K562 (cell line): ENCODE measurements at regions not wholly inside any gene's neighbourhood (a gene's known extent, or its start where the extent isn't known, plus 50 kb on each side); places are given as distances from the start of the nearest gene placed in this dataset.

Source experiments
- ATAC-seq: fragments of 200-7000 bp; cut with Tn5 transposase; 3 replicates; pipeline ENCODE4 v1.9.1; 2020; ENCODE audit warnings: moderate library complexity
- BruUV-seq: library from RNA; stranded (reverse); fragments of 400-500 nt; replicated peaks from 2 replicates; lab custom pipeline; 2021; lab: Mats Ljungman, UMichigan
- CTCF ChIA-PET: fragments of 300-600 bp; formaldehyde crosslinking; extraction: SDS; loops from one replicate; lab custom pipeline; 2021; ENCODE audit warnings: low intra/inter-chr PET ratio; lab: Yijun Ruan, JAX
- POLR2A ChIA-PET: fragments of 300-600, 350-650 bp; sonication (Branson Sonifier 250); formaldehyde crosslinking; extraction: SDS; loops from one replicate; lab custom pipeline; 2021; ENCODE audit warnings: antibody characterized with exemption, inconsistent platforms; lab: Yijun Ruan, JAX
- DNase-seq, 4 experiments: peaks; one replicate each; pipeline versions ENCODE4 v3.0.0 to v3.0.0-alpha.2; 2011 to 2018; ENCODE audit warnings: low spot score in 3 of 4, mixed read lengths in 3 of 4; ENCODE audit errors: extremely low read depth in 1 of 4
- FAIRE-seq: peaks from 2 replicates; lab custom pipeline; 2011; peaks lifted over from hg19 to GRCh38; lab: Jason Lieb, UNC
- H2AFZ ChIP-seq: 2 replicates; pipeline ENCODE4 v1.6.0; 2011; ENCODE audit warnings: low read depth, low read length, control low read depth, inconsistent platforms
- H3K27ac ChIP-seq: fragments of 200-600 bp; 3 replicates; pipeline ENCODE4 v1.8.0; 2011; ENCODE audit warnings: low read depth, mild to moderate bottlenecking, control low read depth, inconsistent platforms, low read length, moderate library complexity, mixed read lengths; ENCODE audit errors: extremely low read depth
- H3K27me3 ChIP-seq, 2 experiments: fragments of 300-600 bp in 1 of 2; 2 replicates in 1 of 2; 3 replicates in 1 of 2; pipeline versions ENCODE4 v1.6.0 to v1.8.0; 2011; ENCODE audit warnings: inconsistent platforms in 2 of 2, low read length in 2 of 2, mild to moderate bottlenecking in 1 of 2, mixed read lengths in 1 of 2, moderate library complexity in 1 of 2; ENCODE audit not compliant: control insufficient read depth in 2 of 2, insufficient read depth in 2 of 2
- H3K36me3 ChIP-seq: fragments of 300-600 bp; 3 replicates; pipeline ENCODE4 v1.8.0; 2011; ENCODE audit warnings: mild to moderate bottlenecking, low read length, inconsistent platforms; ENCODE audit not compliant: control insufficient read depth, insufficient read depth
- H3K4me1 ChIP-seq, 2 experiments: fragments of 200-600 bp in 1 of 2; replicated peaks in 1 of 2; 2 replicates in 1 of 2; 3 replicates in 1 of 2; pipeline versions ENCODE4 v1.5.1 to v1.8.0; 2011; ENCODE audit warnings: inconsistent platforms in 2 of 2, low read length in 2 of 2, mild to moderate bottlenecking in 1 of 2, mixed read lengths in 1 of 2, moderate library complexity in 1 of 2; ENCODE audit not compliant: control insufficient read depth in 2 of 2, insufficient read depth in 2 of 2
- H3K4me2 ChIP-seq: 2 replicates; pipeline ENCODE4 v1.6.1; 2011; ENCODE audit warnings: low read length, control low read depth, inconsistent platforms, mixed read lengths; ENCODE audit not compliant: insufficient read depth
- H3K4me3 ChIP-seq: fragments of 200-600 bp; sonication (generic), shearing (Covaris generic); 2 replicates; pipeline ENCODE4 v1.5.1; 2016; ENCODE audit warnings: control low read depth, inconsistent platforms
- H3K79me2 ChIP-seq: fragments of 200-600 bp; 3 replicates; pipeline ENCODE4 v1.8.0; 2011; ENCODE audit warnings: low read length, inconsistent platforms; ENCODE audit not compliant: control insufficient read depth, insufficient read depth
- H3K9ac ChIP-seq, 2 experiments: 2 replicates each; pipeline versions ENCODE4 v1.6.0 to v1.6.1; 2011; ENCODE audit warnings: low read depth in 2 of 2, low read length in 2 of 2, control low read depth in 1 of 2, inconsistent platforms in 1 of 2, mild to moderate bottlenecking in 1 of 2, mixed read lengths in 1 of 2; ENCODE audit not compliant: insufficient read depth in 1 of 2
- H3K9me1 ChIP-seq: one replicate; pipeline ENCODE4 v1.6.0; 2011; ENCODE audit warnings: inconsistent platforms, mild to moderate bottlenecking, low read length, moderate library complexity; ENCODE audit not compliant: control insufficient read depth, insufficient read depth
- H3K9me3 ChIP-seq: replicated peaks from 2 replicates; pipeline ENCODE4 v1.5.1; 2011; ENCODE audit warnings: low read depth, low read length, inconsistent platforms; ENCODE audit not compliant: control insufficient read depth, insufficient read depth
- H4K20me1 ChIP-seq: replicated peaks from 2 replicates; pipeline ENCODE4 v1.6.1; 2011; ENCODE audit warnings: low read length, inconsistent platforms, mixed read lengths; ENCODE audit not compliant: control insufficient read depth, insufficient read depth
- C11orf30 ChIP-seq: fragments of 450-650 bp; IDR thresholded peaks from 2 replicates; pipeline ENCODE4 v1.6.1; 2016; ENCODE audit warnings: low read depth, mild to moderate bottlenecking
- COPS2 ChIP-seq: fragments of 450-650 bp; conservative IDR thresholded peaks from 2 replicates; pipeline ENCODE4 v1.6.1; 2016; ENCODE audit warnings: mild to moderate bottlenecking, moderate library complexity
- HMGXB4 ChIP-seq: sonication (generic); formaldehyde crosslinking; IDR thresholded peaks from 2 replicates; pipeline ENCODE4 v1.8.1; 2023; ENCODE audit warnings: mild to moderate bottlenecking, missing genetic modification reagents
- IRF1 ChIP-seq: sonication (generic); formaldehyde crosslinking; IDR thresholded peaks from 2 replicates; pipeline ENCODE4 v1.8.0; 2022; ENCODE audit warnings: missing genetic modification reagents, mild to moderate bottlenecking, borderline replicate concordance
- MAFG ChIP-seq: fragments of 450-650 bp; conservative IDR thresholded peaks from 2 replicates; pipeline ENCODE4 v1.6.1; 2016; ENCODE audit warnings: missing genetic modification characterization, missing compliant biosample characterization
- MYNN ChIP-seq, 2 experiments: sonication (generic); formaldehyde crosslinking in 1 of 2; IDR thresholded peaks; 2 replicates each; pipeline versions ENCODE4 v1.5.0 to v1.6.1; 2016 to 2020; ENCODE audit warnings: antibody characterized with exemption in 1 of 2, missing genetic modification reagents in 1 of 2
- RBM39 ChIP-seq: fragments of 200-400 bp; formaldehyde crosslinking; optimal IDR thresholded peaks from 2 replicates; pipeline ENCODE3; 2018; ENCODE audit warnings: low read depth, low read length
- SAFB2 ChIP-seq: fragments of 200-400 bp; formaldehyde crosslinking; IDR thresholded peaks from 2 replicates; pipeline ENCODE4 v1.6.1; 2018; ENCODE audit warnings: borderline replicate concordance, low read length, low read depth, moderate library complexity; ENCODE audit not compliant: severe bottlenecking
- STAT5A ChIP-seq: IDR thresholded peaks from 2 replicates; pipeline ENCODE4 v1.6.1; 2012; ENCODE audit warnings: low read length, inconsistent platforms, borderline replicate concordance
- TAF9B ChIP-seq: fragments of 450-650 bp; IDR thresholded peaks from 2 replicates; pipeline ENCODE4 v1.6.1; 2018; ENCODE audit warnings: mild to moderate bottlenecking; ENCODE audit not compliant: partially characterized antibody
- ZFP36 ChIP-seq: fragments of 150-350 bp; IDR thresholded peaks from 2 replicates; pipeline ENCODE4 v1.6.1; 2018; ENCODE audit warnings: low read length, low read depth; ENCODE audit not compliant: partially characterized antibody
- ZNF316 ChIP-seq: fragments of 450-650 bp; IDR thresholded peaks from 2 replicates; pipeline ENCODE4 v1.6.1; 2016
- ZNF584 ChIP-seq: fragments of 200-800 bp; sonication (Bioruptor generic); IDR thresholded peaks from 2 replicates; pipeline ENCODE4 v1.6.1; 2016; ENCODE audit warnings: low read depth, mild to moderate bottlenecking, missing genetic modification characterization, missing compliant biosample characterization
- ZNF707 ChIP-seq: fragments of 250-450 bp; sonication (Bioruptor Pico); conservative IDR thresholded peaks from 2 replicates; pipeline ENCODE4 v1.8.0; 2022; ENCODE audit warnings: inconsistent platforms, mild to moderate bottlenecking, moderate library complexity
- ZNF785 ChIP-seq: fragments of 250-450 bp; sonication (Bioruptor Pico); IDR thresholded peaks from 2 replicates; pipeline ENCODE4 v1.4.0; 2020; ENCODE audit warnings: mild to moderate bottlenecking
- WGBS: fragments of 100-300 bp; shearing (Covaris generic); methylation state at CpG from one replicate; pipeline ENCODE4 v1.1.6; 2016; ENCODE audit warnings: low coverage, mixed read lengths; ENCODE audit not compliant: insufficient coverage; ENCODE audit errors: missing lambda C conversion rate; 5-methylcytosine and 5-hydroxymethylcytosine counted together
- in situ Hi-C: fragments of 300-500 bp; cut with MboI; formaldehyde crosslinking; loops from 4 replicates; pipeline ENCODE4 v1.15.0; 2018; ENCODE audit warnings: inconsistent platforms, mixed read lengths
- intact Hi-C: fragments of 100-400 bp; cut with micrococcal nuclease; formaldehyde crosslinking; loops from 2 replicates; pipeline ENCODE4 v1.14.2; 2022

GRCh38 chr3:78022232-78022631, 982.3 kb downstream of the ROBO2 start (continued):
- TF ChIP-seq MYNN (IDR thresholded peaks at IDR 0.05) (no peak), MYNN (CRISPR knock-in tag; IDR thresholded peaks at IDR 0.05) (no peak)

GRCh38 chr3:78023257-78023656, 983.4 kb downstream of the ROBO2 start:
- H3K4me2 ChIP-seq, result no peak overlapping the region
- no peak overlapping the region for H3K27ac ChIP-seq
- ChIA-PET POLR2A (no interaction called here), CTCF (no interaction called here)
- FAIRE-seq, result no peak
- H3K79me2 ChIP-seq, result no peaks in the 10 kb centered on the region
- no peaks in the 10 kb centered on the region for H3K27me3 ChIP-seq
- intact Hi-C loops (no loop called here), in situ Hi-C loops (no loop called here)
- H3K9me3 ChIP-seq, result no peaks in the 10 kb centered on the region
- WGBS, result 0% methylated on average over 3 of the region's 3 CpGs
- H2AFZ ChIP-seq, result no peak overlapping the region
- H3K36me3 ChIP-seq, result no peaks in the 10 kb centered on the region
- no peak overlapping the region for H3K9ac ChIP-seq
- H4K20me1 ChIP-seq, result no peaks in the 10 kb centered on the region
- no peak overlapping the region for H3K4me3 ChIP-seq
- no peak for ATAC-seq
- BruUV-seq, result no TSS peak
- H3K4me1 ChIP-seq, result no peaks in the 10 kb centered on the region
- H3K9me1 ChIP-seq, result no peaks in the 10 kb centered on the region
- DNase-seq, result no peak
- TF ChIP-seq ZNF316 (peak; percentile 67), HMGXB4 (CRISPR knock-in tag) (no peak), ZFP36 (no peak), C11orf30 (peak; percentile 26; the same call in 1 of the 2 replicates), MAFG (tag) (0 out of 2 replicates have a peak, but pooled peaks have one; percentile 18), ZNF707 (CRISPR knock-in tag) (no peak), ZNF584 (CRISPR knock-in tag) (no peak), STAT5A (no peak), IRF1 (CRISPR knock-in tag) (no peak), RBM39 (no peak), COPS2 (no peak), SAFB2 (no peak), ZNF785 (CRISPR knock-in tag) (no peak), TAF9B (no peak)
